Astrocyte of the cerebellum (primary cell): ENCODE measurements at regions not wholly inside any gene's neighbourhood (a gene's known extent, or its start where the extent isn't known, plus 50 kb on each side); places are given as distances from the start of the nearest gene placed in this dataset.

Experiments
- DNase-seq: peaks from one replicate; pipeline ENCODE4 v3.0.0-alpha.2; 2011; ENCODE audit warnings: low read depth
- H3K4me3 ChIP-seq: 2 replicates; pipeline ENCODE4 v1.5.1; 2011; ENCODE audit warnings: mild to moderate bottlenecking, low read depth, low read length, moderate library complexity
- CTCF ChIP-seq: IDR thresholded peaks from 2 replicates; pipeline ENCODE4 v1.5.1; 2012; ENCODE audit warnings: low read length, low read depth, moderate library complexity, mild to moderate bottlenecking; ENCODE audit errors: missing control alignments
- in situ Hi-C: cut with HindIII; loops from 2 replicates; pipeline ENCODE4 v1.10.0; 2017; ENCODE audit warnings: low sequenced_read_pairs

GRCh38 chr3:99365396-99365795 is 273.0 kb upstream of the COL8A1 start:
- TF ChIP-seq CTCF, result no peak
- in situ Hi-C loops, result no loop called here
- no peak for DNase-seq
- H3K4me3 ChIP-seq, result no peak overlapping the region

DNA sequence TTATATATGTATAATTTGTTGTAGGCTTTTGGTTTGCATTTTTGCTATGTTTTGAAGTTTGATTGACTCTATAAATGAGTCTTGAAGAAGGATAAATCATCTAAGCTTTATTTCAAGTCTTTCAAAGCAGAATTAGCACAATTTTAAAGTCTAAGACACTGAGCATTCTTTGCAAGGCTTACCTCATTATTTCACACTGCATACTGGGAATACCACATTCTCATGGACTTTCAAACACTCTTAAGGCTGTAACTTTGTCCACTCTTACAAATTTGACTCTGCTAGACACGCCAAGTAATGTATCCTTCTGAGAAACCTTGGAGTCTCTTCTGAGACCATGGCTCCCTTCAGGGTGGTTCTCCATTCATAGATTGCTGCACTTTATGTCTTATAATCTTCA is 281.3 kb upstream of the COL8A1 start:
- in situ Hi-C loops, result no loop called here
- no peak for DNase-seq
- no peak for TF ChIP-seq CTCF
- no peak overlapping the region for H3K4me3 ChIP-seq

GRCh38 chr3:99356696-99357095 is 281.7 kb upstream of the COL8A1 start:
- TF ChIP-seq CTCF, result no peak
- DNase-seq, result no peak
- in situ Hi-C loops, result no loop called here
- no peak overlapping the region for H3K4me3 ChIP-seq

DNA sequence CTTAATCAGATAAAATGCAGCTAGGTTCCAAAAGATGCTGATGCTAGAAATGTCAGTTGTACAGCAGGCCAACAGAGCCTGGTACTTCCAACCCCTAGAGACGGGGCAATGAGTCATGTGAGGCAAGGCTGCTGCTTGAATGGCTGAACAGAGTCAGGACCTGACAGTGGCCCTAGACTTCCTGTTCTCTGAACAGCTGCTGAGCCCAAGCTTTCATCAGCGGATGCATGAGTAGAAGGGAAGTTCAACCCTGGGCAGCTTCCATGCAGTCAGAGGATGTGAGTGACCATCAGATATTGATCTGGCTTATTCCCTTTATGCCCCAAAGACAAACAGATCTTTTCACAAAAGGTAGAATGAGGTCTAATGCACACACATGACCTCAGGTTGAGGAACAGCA is 282.9 kb upstream of the COL8A1 start:
- in situ Hi-C loops, result no loop called here
- no peak overlapping the region for H3K4me3 ChIP-seq
- DNase-seq, result no peak
- TF ChIP-seq CTCF, result no peak

DNA sequence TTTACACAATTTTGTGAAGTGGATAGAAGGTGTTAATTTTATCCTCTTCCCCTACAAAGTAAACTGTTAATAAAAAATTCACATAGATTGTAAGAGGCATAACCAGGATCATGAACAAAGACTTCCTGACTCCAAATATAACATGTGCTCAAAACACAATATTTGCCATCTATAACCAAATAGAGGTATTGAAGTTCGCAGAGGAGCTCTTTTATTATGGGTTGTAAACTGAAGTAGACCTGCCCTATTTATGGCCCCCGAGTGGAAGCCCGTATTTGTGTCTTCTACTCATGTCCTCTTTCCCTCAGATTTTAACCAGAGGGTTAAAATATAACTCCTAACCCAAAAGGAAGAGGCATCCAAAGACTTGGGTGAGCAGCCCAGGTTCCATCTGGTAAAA is 285.6 kb upstream of the COL8A1 start:
- H3K4me3 ChIP-seq, result no peak overlapping the region
- in situ Hi-C loops, result no loop called here
- TF ChIP-seq CTCF, result no peak
- no peak for DNase-seq

DNA sequence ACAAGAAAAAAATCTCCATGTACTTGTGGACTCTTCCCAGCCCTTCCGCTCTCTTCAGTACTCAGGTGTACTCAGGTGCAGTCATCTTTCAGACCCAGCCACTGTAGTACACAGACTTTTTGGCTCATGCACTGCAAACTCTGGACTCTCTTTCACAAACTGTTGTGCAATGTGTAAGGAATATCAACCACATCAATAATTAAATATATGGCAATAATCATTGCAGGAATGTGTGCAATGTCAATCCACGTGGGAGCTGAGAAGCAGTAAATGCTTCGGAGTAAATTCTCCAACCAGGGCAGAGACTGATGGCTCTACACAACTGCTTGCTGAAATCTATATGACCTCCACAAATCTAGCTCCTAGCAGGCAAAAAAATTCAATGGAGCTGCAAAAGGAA is 287.3 kb upstream of the COL8A1 start:
- in situ Hi-C loops, result no loop called here
- DNase-seq, result no peak
- no peak overlapping the region for H3K4me3 ChIP-seq
- no peak for TF ChIP-seq CTCF

- no peak for DNase-seq
- in situ Hi-C loops, result no loop called here
- no peak overlapping the region for H3K4me3 ChIP-seq
- TF ChIP-seq CTCF, result no peak
Measured at GRCh38 chr3:99348451-99348850, 289.9 kb upstream of the COL8A1 start.
